ENCODE measurements at regions not wholly inside any gene's neighbourhood (a gene's known extent, or its start where the extent isn't known, plus 50 kb on each side); places are given as distances from the start of the nearest gene placed in this dataset.

DNA sequence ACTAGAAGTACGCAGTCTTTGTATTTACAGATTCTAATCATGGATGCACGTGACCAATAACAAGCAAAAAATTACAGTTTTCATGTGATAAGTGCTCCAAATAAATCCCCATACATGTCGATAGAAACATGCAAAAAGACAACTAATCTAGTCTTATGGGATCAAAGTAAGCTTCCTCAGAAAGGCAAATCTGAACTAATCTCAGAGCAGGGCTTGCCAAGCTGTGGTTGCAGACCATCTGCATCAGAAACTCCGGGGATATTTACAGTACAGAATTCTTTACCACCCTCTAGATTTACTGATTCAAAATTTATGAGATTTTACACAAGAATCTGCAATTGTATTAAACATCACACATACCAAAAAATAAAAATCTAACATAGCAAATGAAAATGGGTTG lies 1435.5 kb downstream of the MRPL39 start:
- no peak for DNase-seq (ENCODE audit: extremely low read depth, low read depth)
- TF ChIP-seq, protein P1, sequence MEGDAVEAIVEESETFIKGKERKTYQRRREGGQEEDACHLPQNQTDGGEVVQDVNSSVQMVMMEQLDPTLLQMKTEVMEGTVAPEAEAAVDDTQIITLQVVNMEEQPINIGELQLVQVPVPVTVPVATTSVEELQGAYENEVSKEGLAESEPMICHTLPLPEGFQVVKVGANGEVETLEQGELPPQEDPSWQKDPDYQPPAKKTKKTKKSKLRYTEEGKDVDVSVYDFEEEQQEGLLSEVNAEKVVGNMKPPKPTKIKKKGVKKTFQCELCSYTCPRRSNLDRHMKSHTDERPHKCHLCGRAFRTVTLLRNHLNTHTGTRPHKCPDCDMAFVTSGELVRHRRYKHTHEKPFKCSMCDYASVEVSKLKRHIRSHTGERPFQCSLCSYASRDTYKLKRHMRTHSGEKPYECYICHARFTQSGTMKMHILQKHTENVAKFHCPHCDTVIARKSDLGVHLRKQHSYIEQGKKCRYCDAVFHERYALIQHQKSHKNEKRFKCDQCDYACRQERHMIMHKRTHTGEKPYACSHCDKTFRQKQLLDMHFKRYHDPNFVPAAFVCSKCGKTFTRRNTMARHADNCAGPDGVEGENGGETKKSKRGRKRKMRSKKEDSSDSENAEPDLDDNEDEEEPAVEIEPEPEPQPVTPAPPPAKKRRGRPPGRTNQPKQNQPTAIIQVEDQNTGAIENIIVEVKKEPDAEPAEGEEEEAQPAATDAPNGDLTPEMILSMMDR (IDR thresholded peaks at IDR 0.05; ENCODE audit: low read depth, low read length), result no peak

DNA sequence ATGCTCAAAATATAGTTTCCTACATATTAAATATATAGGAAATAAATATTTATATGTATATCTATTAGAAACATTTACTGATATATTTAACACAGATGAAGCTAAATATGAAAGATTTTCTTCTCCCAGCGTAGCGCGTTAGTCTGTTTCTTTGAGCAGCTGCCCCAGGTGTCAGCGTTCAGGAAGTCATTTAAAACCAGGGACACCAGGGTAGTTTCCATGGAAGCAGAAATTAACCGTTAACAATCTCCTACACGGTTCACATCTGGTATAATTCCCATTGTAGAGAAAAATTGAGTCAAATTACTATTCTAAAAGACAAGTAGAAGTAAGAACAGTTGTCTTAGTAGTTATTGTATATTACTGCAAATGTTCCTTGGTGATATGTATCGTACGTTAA lies 1443.7 kb downstream of the MRPL39 start:
- TF ChIP-seq, protein P1 (IDR thresholded peaks at IDR 0.05; ENCODE audit: low read depth, low read length), result no peak
- no peak for DNase-seq (ENCODE audit: extremely low read depth, low read depth)

DNA sequence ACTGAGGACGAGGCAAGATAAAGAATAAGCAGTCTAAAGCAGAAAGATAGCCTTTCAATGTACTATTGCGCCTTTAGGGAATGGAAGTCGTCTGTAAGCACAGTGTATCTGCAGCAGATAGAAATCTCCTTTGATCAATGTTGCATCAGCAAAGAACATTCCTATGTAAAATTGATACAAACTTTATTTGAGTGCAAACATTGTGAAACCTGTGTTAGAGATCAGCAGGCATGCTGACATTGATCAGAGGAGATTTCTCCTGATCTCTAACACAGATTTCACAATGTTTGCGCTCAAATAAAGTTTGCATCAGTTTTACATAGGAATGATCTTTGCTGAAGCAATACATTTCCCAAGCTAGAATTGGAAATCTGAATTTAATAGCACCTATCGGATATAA lies 1446.8 kb downstream of the MRPL39 start:
- TF ChIP-seq, protein P1 (IDR thresholded peaks at IDR 0.05; ENCODE audit: low read depth, low read length), result no peak
- no peak for DNase-seq (ENCODE audit: extremely low read depth, low read depth)

DNA sequence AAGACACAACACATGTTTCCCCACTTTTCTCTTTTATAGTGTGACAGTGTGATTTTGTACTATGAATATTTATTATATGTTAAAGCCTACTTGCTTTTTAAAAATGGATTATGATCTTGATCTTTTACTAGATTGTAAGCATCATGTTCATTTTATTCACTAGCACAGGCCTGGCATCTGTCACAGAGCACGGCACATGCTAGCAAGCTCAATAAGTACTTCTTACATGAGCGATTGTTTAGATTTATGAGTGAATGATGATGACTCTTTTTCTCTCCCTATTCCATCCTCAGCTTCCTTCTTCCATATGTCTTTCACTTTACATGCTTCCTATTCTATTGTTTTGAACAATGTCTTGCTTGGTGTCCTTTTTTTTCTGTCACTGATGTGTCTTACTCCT lies 1454.1 kb downstream of the MRPL39 start:
- TF ChIP-seq, protein P1 (IDR thresholded peaks at IDR 0.05; ENCODE audit: low read depth, low read length), result no peak
- no peak for DNase-seq (ENCODE audit: extremely low read depth, low read depth)

DNA sequence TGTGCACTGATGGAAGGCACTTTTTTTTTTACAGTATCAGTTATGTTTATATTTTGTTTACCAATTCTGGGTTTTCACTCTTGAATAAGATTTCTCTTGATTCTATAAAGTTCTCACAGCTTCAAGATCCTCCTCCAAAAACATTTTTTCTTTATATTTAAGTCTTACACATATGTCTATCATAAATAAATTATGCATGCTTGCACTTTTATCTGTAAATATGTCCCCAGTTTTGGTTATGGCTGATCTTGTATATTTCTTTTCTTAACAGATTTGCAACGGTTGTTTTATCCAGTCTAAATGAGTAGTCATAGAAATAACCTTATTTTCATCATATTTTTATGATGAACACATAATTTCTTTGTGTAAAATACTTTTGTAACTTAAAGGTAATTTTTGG lies 1456.5 kb downstream of the MRPL39 start:
- no peak for DNase-seq (ENCODE audit: extremely low read depth, low read depth)
- TF ChIP-seq, protein P1 (IDR thresholded peaks at IDR 0.05; ENCODE audit: low read depth, low read length), result no peak

DNA sequence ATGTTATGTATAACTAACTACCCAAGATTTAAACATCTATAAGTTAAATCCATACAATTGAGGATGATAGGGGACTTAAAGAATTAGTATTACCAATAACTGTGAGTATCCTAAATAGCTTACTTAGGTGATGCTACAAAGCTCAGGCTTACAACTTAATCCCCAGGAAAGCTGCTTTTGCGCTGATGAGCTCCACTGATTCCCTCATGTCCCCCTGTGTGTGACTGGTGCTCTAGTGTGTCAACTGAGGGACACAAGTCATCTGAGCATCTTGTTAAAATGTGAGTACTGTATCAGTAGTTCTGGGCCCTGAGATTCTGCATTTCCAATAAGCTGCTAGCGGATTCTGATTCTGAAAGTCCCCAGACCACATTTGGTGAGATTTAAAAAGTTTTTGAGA lies 1458.8 kb downstream of the MRPL39 start:
- TF ChIP-seq, protein P1 (IDR thresholded peaks at IDR 0.05; ENCODE audit: low read depth, low read length), result no peak
- no peak for DNase-seq (ENCODE audit: extremely low read depth, low read depth)

DNA sequence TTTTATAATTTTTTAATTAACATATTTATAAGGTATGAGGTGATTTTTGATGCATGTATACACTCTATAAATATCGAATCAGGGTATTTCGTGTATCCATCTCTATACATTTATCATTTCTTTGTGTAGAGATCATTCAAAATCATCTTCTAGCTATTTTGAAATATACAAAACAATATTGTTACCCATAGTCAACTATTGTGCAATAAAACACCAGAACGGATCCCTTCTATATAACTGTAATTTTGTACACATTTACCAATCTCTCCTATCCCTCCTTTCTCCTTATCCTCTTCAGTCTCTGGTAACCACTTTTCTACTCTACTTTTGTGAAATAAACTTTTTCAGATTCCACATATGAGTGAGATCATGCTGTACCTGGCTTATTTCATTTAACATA lies 1459.6 kb downstream of the MRPL39 start:
- TF ChIP-seq, protein P1 (IDR thresholded peaks at IDR 0.05; ENCODE audit: low read depth, low read length), result no peak
- no peak for DNase-seq (ENCODE audit: extremely low read depth, low read depth)

All from AG09319 (cell line).